ENCODE measurements at regions not wholly inside any gene's neighbourhood (a gene's known extent, or its start where the extent isn't known, plus 50 kb on each side); places are given as distances from the start of the nearest gene placed in this dataset.

DNA sequence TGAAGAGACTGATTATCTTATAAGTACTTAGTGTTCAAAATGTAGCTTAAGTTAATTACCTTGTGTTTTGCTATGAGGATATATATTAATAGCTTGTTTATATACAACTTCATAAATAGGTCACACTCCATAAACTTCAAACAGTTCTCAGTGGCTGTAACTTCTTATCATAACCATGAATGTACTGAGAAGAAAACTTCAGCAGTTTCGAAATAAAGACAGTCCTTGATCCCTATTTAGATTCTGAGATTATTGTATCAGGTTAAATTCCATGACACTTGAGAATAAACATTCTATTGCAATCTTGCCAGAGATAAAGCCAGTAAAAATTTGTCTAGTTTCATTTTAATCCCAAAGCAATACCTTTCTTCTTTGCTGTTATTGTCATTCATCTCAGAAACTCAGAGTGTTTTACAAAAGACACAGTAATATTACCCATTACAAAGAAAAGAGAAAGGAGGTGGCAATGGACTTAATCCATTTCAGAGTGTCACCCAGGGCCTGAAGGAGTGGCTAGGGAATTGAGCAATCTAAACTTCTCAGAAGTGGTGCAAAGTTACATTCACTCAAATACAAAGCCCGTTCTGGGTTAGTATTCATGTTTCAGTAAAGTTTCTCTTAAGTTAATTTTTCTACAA lies 403.6 kb downstream of the SEMA3D start:
- Histone ChIP-seq H3K27me3 (ENCODE audit: insufficient read depth, low read length, poor library complexity, severe bottlenecking) (no peaks in the 10 kb centered on the region), H3K9me3 (ENCODE audit: insufficient read depth, low read depth, low read length) (no peaks in the 10 kb centered on the region), H3K79me2 (ENCODE audit: insufficient read depth, low read length) (no peaks in the 10 kb centered on the region), H3K36me3 (ENCODE audit: insufficient read depth, low read length) (no peaks in the 10 kb centered on the region), H3F3A (ENCODE audit: low read depth) (no peaks in the 10 kb centered on the region), H4K20me1 (ENCODE audit: insufficient read depth, low read length, poor library complexity, severe bottlenecking) (no peaks in the 10 kb centered on the region), H3K4me1 (ENCODE audit: insufficient read depth, low read length, poor library complexity, severe bottlenecking) (no peaks in the 10 kb centered on the region), H2AFZ (ENCODE audit: low read length) (no peak overlapping the region), H3K9ac (ENCODE audit: low read depth, low read length, poor library complexity, severe bottlenecking) (no peak overlapping the region), H3K9me2 (replicated peaks; ENCODE audit: low read depth, low read length) (no peaks in the 10 kb centered on the region), H3K4me2 (ENCODE audit: low read depth, low read length, poor library complexity, severe bottlenecking) (no peak overlapping the region), H3K4me3 (ENCODE audit: low read length, poor library complexity, severe bottlenecking) (no peak overlapping the region)
- TF ChIP-seq EZH2phosphoT487 (IDR thresholded peaks at IDR 0.05; ENCODE audit: borderline replicate concordance) (no peak), CTCF (conservative IDR thresholded peaks at IDR 0.05; ENCODE audit: low read length) (no peak)

GRCh38 chr7:84781838-84782237 lies 405.0 kb downstream of the SEMA3D start:
- H3K36me3 ChIP-seq (ENCODE audit: insufficient read depth, low read length), result no peaks in the 10 kb centered on the region
- no peak overlapping the region for H3K4me2 ChIP-seq (ENCODE audit: low read depth, low read length, poor library complexity, severe bottlenecking)
- H3K9me3 ChIP-seq (ENCODE audit: insufficient read depth, low read depth, low read length), result no peaks in the 10 kb centered on the region
- no peak overlapping the region for H2AFZ ChIP-seq (ENCODE audit: low read length)
- no peaks in the 10 kb centered on the region for H3K79me2 ChIP-seq (ENCODE audit: insufficient read depth, low read length)
- TF ChIP-seq CTCF (conservative IDR thresholded peaks at IDR 0.05; ENCODE audit: low read length) (no peak), EZH2phosphoT487 (IDR thresholded peaks at IDR 0.05; ENCODE audit: borderline replicate concordance) (no peak)
- H3K4me3 ChIP-seq (ENCODE audit: low read length, poor library complexity, severe bottlenecking), result no peak overlapping the region
- no peaks in the 10 kb centered on the region for H3F3A ChIP-seq (ENCODE audit: low read depth)
- H3K9ac ChIP-seq (ENCODE audit: low read depth, low read length, poor library complexity, severe bottlenecking), result no peak overlapping the region
- no peaks in the 10 kb centered on the region for H3K9me2 ChIP-seq (replicated peaks; ENCODE audit: low read depth, low read length)
- H3K27me3 ChIP-seq (ENCODE audit: insufficient read depth, low read length, poor library complexity, severe bottlenecking), result no peaks in the 10 kb centered on the region
- no peaks in the 10 kb centered on the region for H3K4me1 ChIP-seq (ENCODE audit: insufficient read depth, low read length, poor library complexity, severe bottlenecking)
- H4K20me1 ChIP-seq (ENCODE audit: insufficient read depth, low read length, poor library complexity, severe bottlenecking), result no peaks in the 10 kb centered on the region

- Histone ChIP-seq H3K4me2 (ENCODE audit: low read depth, low read length, poor library complexity, severe bottlenecking) (no peak overlapping the region), H2AFZ (ENCODE audit: low read length) (no peak overlapping the region), H3K79me2 (ENCODE audit: insufficient read depth, low read length) (no peaks in the 10 kb centered on the region), H3K36me3 (ENCODE audit: insufficient read depth, low read length) (no peaks in the 10 kb centered on the region), H3K9me3 (ENCODE audit: insufficient read depth, low read depth, low read length) (no peaks in the 10 kb centered on the region), H3K4me1 (ENCODE audit: insufficient read depth, low read length, poor library complexity, severe bottlenecking) (no peaks in the 10 kb centered on the region), H3K27me3 (ENCODE audit: insufficient read depth, low read length, poor library complexity, severe bottlenecking) (no peaks in the 10 kb centered on the region), H4K20me1 (ENCODE audit: insufficient read depth, low read length, poor library complexity, severe bottlenecking) (no peaks in the 10 kb centered on the region), H3F3A (ENCODE audit: low read depth) (no peaks in the 10 kb centered on the region), H3K4me3 (ENCODE audit: low read length, poor library complexity, severe bottlenecking) (no peak overlapping the region), H3K9me2 (replicated peaks; ENCODE audit: low read depth, low read length) (no peaks in the 10 kb centered on the region), H3K9ac (ENCODE audit: low read depth, low read length, poor library complexity, severe bottlenecking) (no peak overlapping the region)
- TF ChIP-seq EZH2phosphoT487 (IDR thresholded peaks at IDR 0.05; ENCODE audit: borderline replicate concordance) (no peak), CTCF (conservative IDR thresholded peaks at IDR 0.05; ENCODE audit: low read length) (no peak)
These were observed 406.4 kb downstream of the SEMA3D start for GRCh38 chr7:84780158-84781124.

Data from Loucy (cell line).